Esophagus squamous epithelium (tissue), 5 donors: ENCODE measurements at regions not wholly inside any gene's neighbourhood (a gene's known extent, or its start where the extent isn't known, plus 50 kb on each side); places are given as distances from the start of the nearest gene placed in this dataset.
A peak's percentile ranks its signal among the peaks of the same experiment; 100 is the strongest.

ENCODE experiments used
- DNase-seq: peaks from one replicate; lab custom pipeline; 2025; lab: John Stamatoyannopoulos, UW
- H3K27ac ChIP-seq, 4 donors: fragments of 200-600 bp; sonication (generic); one replicate each; pipeline ENCODE4 v1.5.1; 2016 to 2019; ENCODE audit warnings: mild to moderate bottlenecking in 1 of 4
- H3K27me3 ChIP-seq, 4 donors: fragments of 200-600 bp; sonication (generic); 1 replicate in 3 of 4; 2 replicates in 1 of 4; pipeline versions ENCODE4 v1.5.1 to v1.6.0; 2017 to 2021; ENCODE audit warnings: antibody characterized with exemption in 1 of 4
- H3K36me3 ChIP-seq, 3 donors: fragments of 200-600 bp; sonication (generic); one replicate each; pipeline ENCODE4 v1.5.1; 2016 to 2019
- H3K4me1 ChIP-seq, 3 donors: fragments of 200-600 bp; sonication (generic); one replicate each; pipeline ENCODE4 v1.5.1; 2017 to 2019
- H3K4me3 ChIP-seq, 4 donors: fragments of 200-600 bp; sonication (generic); 1 replicate in 3 of 4; 2 replicates in 1 of 4; pipeline ENCODE4 v1.5.1; 2016 to 2019; ENCODE audit warnings: mild to moderate bottlenecking in 2 of 4, moderate library complexity in 1 of 4
- H3K9me3 ChIP-seq, 3 donors: fragments of 200-600 bp; sonication (generic); one replicate each; pipeline ENCODE4 v1.5.1; 2016 to 2019
- CTCF ChIP-seq, 6 experiments: fragments of 450-650 bp in 4 of 6; fragments of 200-600 bp in 2 of 6; sonication (generic) in 2 of 6; IDR thresholded peaks; one replicate each; pipeline ENCODE4 v1.5.1; 2016 to 2019; ENCODE audit warnings: antibody characterized with exemption in 6 of 6, mild to moderate bottlenecking in 4 of 6, moderate library complexity in 4 of 6
- POLR2A ChIP-seq, 4 donors: fragments of 450-650 bp; IDR thresholded peaks; one replicate each; pipeline ENCODE4 v1.6.1; 2017; ENCODE audit warnings: antibody characterized with exemption in 4 of 4, mild to moderate bottlenecking in 4 of 4, moderate library complexity in 3 of 4
- WGBS, 2 donors: methylation state at CpG; one replicate each; pipeline ENCODE4 v1.1.5; 2018; 5-methylcytosine and 5-hydroxymethylcytosine counted together
- intact Hi-C: fragments of 100-400 bp; cut with DNase I; formaldehyde crosslinking; loops from one replicate; pipeline ENCODE4 v1.15.0; 2022
- donor health status: DM: yes; HTN: yes; CAD: no.

GRCh38 chr6:4615231-4615630 lies 161.0 kb upstream of the CDYL start:
- intact Hi-C loops, result no loop called here
- H3K36me3 ChIP-seq, result no peaks in the 10 kb centered on the region
- H3K9me3 ChIP-seq, result no peaks in the 10 kb centered on the region
- no peak overlapping the region for H3K27ac ChIP-seq
- no peak for DNase-seq
- peaks cover 0 to 23% (median 12%) of the 10 kb centered on the region in 3 donors for H3K4me1 ChIP-seq
- H3K27me3 ChIP-seq, result no peaks in the 10 kb centered on the region
- H3K4me3 ChIP-seq, result no peak overlapping the region
- TF ChIP-seq POLR2A (IDR thresholded peaks at IDR 0.05), result no peak
- WGBS, 2 donors, result 76 to 84% methylated on average over 6 of the region's 6 CpGs

GRCh38 chr6:4614637-4615036 lies 161.6 kb upstream of the CDYL start:
- H3K27ac ChIP-seq, result no peak overlapping the region
- H3K27me3 ChIP-seq, result no peaks in the 10 kb centered on the region
- no peak for DNase-seq
- no peaks in the 10 kb centered on the region for H3K9me3 ChIP-seq
- intact Hi-C loops, result no loop called here
- no peak for TF ChIP-seq POLR2A (IDR thresholded peaks at IDR 0.05)
- TF ChIP-seq CTCF (IDR thresholded peaks at IDR 0.05), result no peak
- no peaks in the 10 kb centered on the region for H3K36me3 ChIP-seq
- H3K4me3 ChIP-seq, result no peak overlapping the region
- 88 to 94% methylated on average over 4 to 5 of the region's 5 CpGs for WGBS, 2 donors
- peaks cover 0 to 27% (median 12%) of the 10 kb centered on the region in 3 donors for H3K4me1 ChIP-seq

- intact Hi-C loops, result no loop called here
- H3K9me3 ChIP-seq, result no peaks in the 10 kb centered on the region
- no peaks in the 10 kb centered on the region for H3K27me3 ChIP-seq
- 88 to 91% methylated on average over 4 to 5 of the region's 5 CpGs for WGBS, 2 donors
- H3K36me3 ChIP-seq, result no peaks in the 10 kb centered on the region
- no peak overlapping the region for H3K4me3 ChIP-seq
- no peak for DNase-seq
- TF ChIP-seq CTCF (IDR thresholded peaks at IDR 0.05) (no peak), POLR2A (IDR thresholded peaks at IDR 0.05) (no peak)
- H3K4me1 ChIP-seq, result peaks cover 0 to 27% (median 12%) of the 10 kb centered on the region in 3 donors
- no peak overlapping the region for H3K27ac ChIP-seq
Observed at GRCh38 chr6:4613795-4614194, 162.4 kb upstream of the CDYL start.

- H3K27ac ChIP-seq, result no peak overlapping the region
- H3K9me3 ChIP-seq, result no peaks in the 10 kb centered on the region
- no peaks in the 10 kb centered on the region for H3K27me3 ChIP-seq
- intact Hi-C loops, result no loop called here
- TF ChIP-seq POLR2A (IDR thresholded peaks at IDR 0.05), result no peak
- no peak for TF ChIP-seq CTCF (IDR thresholded peaks at IDR 0.05)
- no peak for DNase-seq
- no peaks in the 10 kb centered on the region for H3K36me3 ChIP-seq
- 91 to 92% methylated on average over 2 of the region's 2 CpGs for WGBS, 2 donors
- H3K4me3 ChIP-seq, result no peak overlapping the region
- peaks cover 0 to 27% (median 12%) of the 10 kb centered on the region in 3 donors for H3K4me1 ChIP-seq
Observed at GRCh38 chr6:4613381-4613780, 162.8 kb upstream of the CDYL start.

- TF ChIP-seq CTCF (IDR thresholded peaks at IDR 0.05), result no peak
- TF ChIP-seq POLR2A (IDR thresholded peaks at IDR 0.05), result no peak
- Histone ChIP-seq H3K9me3 (no peaks in the 10 kb centered on the region), H3K4me3 (no peak overlapping the region), H3K27ac (peak overlapping the region in 2 of 4 donors; percentile 32 to 51), H3K36me3 (no peaks in the 10 kb centered on the region), H3K27me3 (no peaks in the 10 kb centered on the region), H3K4me1 (peaks cover 0 to 31% (median 12%) of the 10 kb centered on the region in 3 donors)
- DNase-seq, result no peak
- 58 to 60% methylated on average over 5 of the region's 5 CpGs for WGBS, 2 donors
- intact Hi-C loops, result no loop called here
Observed at GRCh38 chr6:4612636-4613171, 163.5 kb upstream of the CDYL start.
